A549 (cell line): ENCODE measurements at regions not wholly inside any gene's neighbourhood (a gene's known extent, or its start where the extent isn't known, plus 50 kb on each side); places are given as distances from the start of the nearest gene placed in this dataset.

Experiments used
- ATAC-seq, 2 experiments: fragments of 200-7000 bp in 1 of 2; fragments of >200 bp in 1 of 2; cut with Nextera tagmentation in 1 of 2; cut with Tn5 transposase in 1 of 2; 3 replicates each; pipeline versions ENCODE4 v1.8.0 to v1.9.1; 2018 to 2020; ENCODE audit warnings: mild to moderate bottlenecking in 1 of 2, moderate library complexity in 1 of 2
- CTCF ChIA-PET: fragments of 300-600 bp; sonication (Branson Sonifier 250); formaldehyde crosslinking; extraction: SDS; loops from one replicate; lab custom pipeline; 2021; ENCODE audit warnings: antibody characterized with exemption, inconsistent platforms; lab: Yijun Ruan, JAX
- POLR2A ChIA-PET: fragments of 350-600 bp; formaldehyde crosslinking; extraction: SDS; loops from one replicate; lab custom pipeline; 2021; ENCODE audit warnings: antibody characterized with exemption, inconsistent platforms; lab: Yijun Ruan, JAX
- DNase-seq, 2 experiments: peaks; one replicate each; pipeline versions ENCODE4 v3.0.0 to v3.0.0-alpha.2; 2011 to 2016; ENCODE audit warnings: low read depth in 1 of 2, low spot score in 1 of 2
- FAIRE-seq: peaks from 2 replicates; lab custom pipeline; 2011; peaks lifted over from hg19 to GRCh38; lab: Jason Lieb, UNC
- H3K27ac ChIP-seq, 2 experiments: fragments of >200 bp; sonication (Bioruptor Twin); formaldehyde crosslinking; 3 replicates each; pipeline ENCODE4 v1.5.1; 2016 to 2017
- H3K4me1 ChIP-seq: fragments of >200 bp; sonication (Bioruptor Twin); formaldehyde crosslinking; 3 replicates; pipeline ENCODE4 v1.6.1; 2016
- H3K4me2 ChIP-seq: fragments of >200 bp; sonication (Bioruptor Twin); formaldehyde crosslinking; 3 replicates; pipeline ENCODE4 v1.6.1; 2016
- H3K4me3 ChIP-seq: fragments of >200 bp; sonication (Bioruptor Twin); formaldehyde crosslinking; 3 replicates; pipeline ENCODE4 v1.5.1; 2016
- H3K9me3 ChIP-seq: fragments of >200 bp; sonication (Bioruptor Twin); formaldehyde crosslinking; 3 replicates; pipeline ENCODE4 v1.6.1; 2016
- BHLHE40 ChIP-seq: IDR thresholded peaks from 2 replicates; pipeline ENCODE4 v1.6.1; 2012; ENCODE audit warnings: low read depth, low read length, inconsistent platforms
- CHD2 ChIP-seq: fragments of 150-350 bp; IDR thresholded peaks from 2 replicates; pipeline ENCODE4 v1.6.1; 2014; ENCODE audit warnings: low read length; ENCODE audit not compliant: partially characterized antibody
- FOSL2 ChIP-seq, 2 experiments: fragments of 450-650 bp in 1 of 2; fragments of >200 bp in 1 of 2; sonication (Bioruptor Twin) in 1 of 2; formaldehyde crosslinking; IDR thresholded peaks; 2 replicates each; pipeline versions ENCODE4 v1.5.0 to v1.6.1; 2016 to 2020; ENCODE audit warnings: mild to moderate bottlenecking in 1 of 2, moderate library complexity in 1 of 2
- FOXS1 ChIP-seq: fragments of 250-450 bp; sonication (Bioruptor Pico); IDR thresholded peaks from 2 replicates; pipeline ENCODE4 v1.5.0; 2020; ENCODE audit warnings: mild to moderate bottlenecking, moderate library complexity
- HEYL ChIP-seq: fragments of 250-450 bp; sonication (Bioruptor Pico); IDR thresholded peaks from 2 replicates; pipeline ENCODE4 v1.8.0; 2021; ENCODE audit warnings: mild to moderate bottlenecking, moderate library complexity
- HOXA7 ChIP-seq: fragments of 250-450 bp; sonication (Bioruptor Pico); IDR thresholded peaks from 2 replicates; pipeline ENCODE4 v1.5.0; 2020; ENCODE audit warnings: mild to moderate bottlenecking, moderate library complexity
- JUNB ChIP-seq: fragments of >200 bp; sonication (Bioruptor Twin); formaldehyde crosslinking; IDR thresholded peaks from 2 replicates; pipeline ENCODE4 v1.6.1; 2016
- KDM5A ChIP-seq: fragments of 200-600 bp; sonication (generic); IDR thresholded peaks from 2 replicates; pipeline ENCODE4 v1.6.1; 2016; ENCODE audit warnings: antibody characterized with exemption, mild to moderate bottlenecking
- NPAS2 ChIP-seq: fragments of 250-450 bp; sonication (Bioruptor Pico); IDR thresholded peaks from 2 replicates; pipeline ENCODE4 v1.8.0; 2022; ENCODE audit warnings: mild to moderate bottlenecking, moderate library complexity, borderline replicate concordance
- POLR2A ChIP-seq: IDR thresholded peaks from 2 replicates; pipeline ENCODE4 v1.6.1; 2012; ENCODE audit warnings: mild to moderate bottlenecking, low read length
- POLR2AphosphoS2 ChIP-seq: conservative IDR thresholded peaks from 2 replicates; pipeline ENCODE4 v1.6.1; 2012; ENCODE audit warnings: low read length, improper control_type of control experiment, inconsistent platforms
- RAD21 ChIP-seq, 2 experiments: fragments of >200 bp in 1 of 2; sonication (Bioruptor Twin) in 1 of 2; formaldehyde crosslinking in 1 of 2; IDR thresholded peaks in 1 of 2; conservative IDR thresholded peaks in 1 of 2; 2 replicates in 1 of 2; 3 replicates in 1 of 2; pipeline ENCODE4 v1.6.1; 2012 to 2018; ENCODE audit warnings: inconsistent platforms in 1 of 2
- RARB ChIP-seq: fragments of 250-450 bp; sonication (Bioruptor Pico); IDR thresholded peaks from 2 replicates; pipeline ENCODE4 v1.8.0; 2021; ENCODE audit warnings: mild to moderate bottlenecking, moderate library complexity
- RFX5 ChIP-seq: fragments of 450-650 bp; IDR thresholded peaks from 2 replicates; pipeline ENCODE4 v1.7.1; 2014; ENCODE audit warnings: antibody characterized with exemption, mild to moderate bottlenecking, moderate library complexity
- RNF2 ChIP-seq: fragments of 200-600 bp; sonication (generic); IDR thresholded peaks from 2 replicates; pipeline ENCODE4 v1.6.1; 2016; ENCODE audit warnings: low read depth, mild to moderate bottlenecking, antibody characterized with exemption, moderate library complexity, borderline replicate concordance
- SREBF2 ChIP-seq: fragments of 450-650 bp; IDR thresholded peaks from 2 replicates; pipeline ENCODE4 v1.6.1; 2014; ENCODE audit warnings: mild to moderate bottlenecking, moderate library complexity
- ZFP36 ChIP-seq: fragments of 450-650 bp; IDR thresholded peaks from 2 replicates; pipeline ENCODE4 v1.6.1; 2014; ENCODE audit warnings: borderline replicate concordance; ENCODE audit not compliant: partially characterized antibody
- ZNF302 ChIP-seq: fragments of 250-450 bp; sonication (Bioruptor Pico); IDR thresholded peaks from 2 replicates; pipeline ENCODE4 v1.9.0; 2021; ENCODE audit warnings: inconsistent platforms, mild to moderate bottlenecking, moderate library complexity
- ZSCAN20 ChIP-seq: fragments of 250-450 bp; sonication (Bioruptor Pico); IDR thresholded peaks from 2 replicates; pipeline ENCODE4 v1.8.0; 2022; ENCODE audit warnings: mild to moderate bottlenecking, moderate library complexity
- WGBS: methylation state at CpG from one replicate; pipeline ENCODE4 v1.1.6; 2017; ENCODE audit errors: missing lambda C conversion rate; 5-methylcytosine and 5-hydroxymethylcytosine counted together
- TF ChIP-seq, protein P1 (sequence below): fragments of 450-650 bp; IDR thresholded peaks from 2 replicates; pipeline ENCODE4 v1.6.1; 2014; ENCODE audit warnings: antibody characterized with exemption
- TF ChIP-seq, protein P2 (sequence below): IDR thresholded peaks from 2 replicates; pipeline ENCODE4 v1.6.1; 2012
- TF ChIP-seq, protein P3 (sequence below): IDR thresholded peaks from 2 replicates; pipeline ENCODE4 v1.6.1; 2012
- TF ChIP-seq, protein P4 (sequence below): fragments of 250-450 bp; sonication (Bioruptor Pico); IDR thresholded peaks from 2 replicates; pipeline ENCODE4 v1.5.0; 2020; ENCODE audit warnings: low read depth, mild to moderate bottlenecking, moderate library complexity
- TF ChIP-seq, protein P5 (sequence below): fragments of 200-600 bp; sonication (generic); IDR thresholded peaks from 2 replicates; pipeline ENCODE4 v1.6.1; 2016; ENCODE audit warnings: antibody characterized with exemption, mild to moderate bottlenecking, moderate library complexity
- TF ChIP-seq, protein P6 (sequence below): fragments of >200 bp; sonication (Bioruptor Twin); formaldehyde crosslinking; IDR thresholded peaks from 3 replicates; pipeline ENCODE4 v1.5.1; 2016

DNA sequence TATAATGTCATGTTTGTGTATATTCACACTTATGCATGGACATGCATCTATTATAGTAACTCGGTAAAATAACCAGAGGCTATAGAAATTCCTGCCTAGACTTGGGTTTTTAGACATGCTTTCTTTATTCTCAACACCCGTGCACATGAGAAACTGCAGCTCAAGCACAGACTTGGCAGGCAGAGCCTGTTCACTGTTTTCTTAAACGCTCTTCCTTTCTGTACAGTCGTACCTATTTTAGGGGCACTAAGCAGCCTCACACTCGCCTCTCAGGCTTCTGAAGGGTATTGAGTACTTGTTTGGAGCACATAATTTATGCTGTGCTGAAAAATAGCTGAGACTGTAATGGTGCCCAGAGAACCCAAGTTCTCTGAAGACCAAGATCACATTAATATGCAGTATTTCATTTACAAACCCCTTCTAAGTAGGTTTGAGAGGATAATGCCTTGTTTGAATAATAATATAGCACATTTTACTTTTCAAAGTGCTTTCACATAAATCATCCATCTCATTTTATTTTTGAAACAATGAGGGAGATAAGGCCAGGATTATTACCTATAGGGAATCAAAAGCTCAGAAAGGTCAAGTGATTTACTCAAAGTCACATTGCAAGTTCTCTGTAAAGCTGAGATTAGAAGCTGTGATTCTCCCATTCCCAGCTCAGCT is 429.9 kb downstream of the SPRY2 start:
- ATAC-seq (no peak), FAIRE-seq (no peak), DNase-seq (no peak)
- no peak overlapping the region for H3K4me2 ChIP-seq
- CTCF ChIA-PET = no interaction called here
- POLR2A ChIA-PET = no interaction called here
- no peaks in the 10 kb centered on the region for H3K9me3 ChIP-seq
- H3K4me3 ChIP-seq = no peak overlapping the region
- WGBS = 72% methylated on average over 5 of the region's 5 CpGs
- no peak overlapping the region for H3K27ac ChIP-seq
- H3K4me1 ChIP-seq = no peaks in the 10 kb centered on the region
- no peak for TF ChIP-seq HEYL (CRISPR knock-in tag)
- no peak for TF ChIP-seq KDM5A
- TF ChIP-seq FOXS1 (CRISPR knock-in tag) = no peak
- no peak for TF ChIP-seq JUNB

DNA sequence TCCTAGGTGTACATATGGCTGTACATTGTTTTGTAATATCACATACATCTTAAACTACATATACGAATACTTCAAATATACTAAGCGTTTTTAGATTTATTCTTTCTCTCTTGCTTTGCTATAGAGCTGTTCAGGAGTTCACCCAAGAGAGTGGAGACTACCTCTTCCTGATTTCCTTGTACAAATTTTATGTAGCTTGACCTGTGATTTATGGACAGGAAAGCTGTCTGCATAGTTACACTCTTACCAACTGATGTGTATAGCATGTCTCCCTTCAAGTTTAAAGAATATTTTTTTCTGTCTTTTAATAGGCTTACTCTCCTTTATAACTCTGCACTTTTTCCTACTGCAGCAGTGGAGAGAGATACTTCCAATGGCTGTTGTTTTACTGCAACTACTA is 428.7 kb downstream of the NDFIP2 start:
- no peaks in the 10 kb centered on the region for H3K4me1 ChIP-seq
- FAIRE-seq = no peak
- H3K4me2 ChIP-seq = no peak overlapping the region
- no peak overlapping the region for H3K4me3 ChIP-seq
- 72% methylated on average over 2 of the region's 2 CpGs for WGBS
- DNase-seq = no peak
- no peak overlapping the region for H3K27ac ChIP-seq
- ATAC-seq = no peak
- ChIA-PET CTCF (no interaction called here), POLR2A (no interaction called here)
- no peaks in the 10 kb centered on the region for H3K9me3 ChIP-seq
- TF ChIP-seq POLR2A = no peak
- TF ChIP-seq, protein P1, sequence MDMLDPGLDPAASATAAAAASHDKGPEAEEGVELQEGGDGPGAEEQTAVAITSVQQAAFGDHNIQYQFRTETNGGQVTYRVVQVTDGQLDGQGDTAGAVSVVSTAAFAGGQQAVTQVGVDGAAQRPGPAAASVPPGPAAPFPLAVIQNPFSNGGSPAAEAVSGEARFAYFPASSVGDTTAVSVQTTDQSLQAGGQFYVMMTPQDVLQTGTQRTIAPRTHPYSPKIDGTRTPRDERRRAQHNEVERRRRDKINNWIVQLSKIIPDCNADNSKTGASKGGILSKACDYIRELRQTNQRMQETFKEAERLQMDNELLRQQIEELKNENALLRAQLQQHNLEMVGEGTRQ = no peak
- TF ChIP-seq ZSCAN20 (CRISPR knock-in tag) = no peak
- TF ChIP-seq RFX5 = no peak
- TF ChIP-seq, protein P2, sequence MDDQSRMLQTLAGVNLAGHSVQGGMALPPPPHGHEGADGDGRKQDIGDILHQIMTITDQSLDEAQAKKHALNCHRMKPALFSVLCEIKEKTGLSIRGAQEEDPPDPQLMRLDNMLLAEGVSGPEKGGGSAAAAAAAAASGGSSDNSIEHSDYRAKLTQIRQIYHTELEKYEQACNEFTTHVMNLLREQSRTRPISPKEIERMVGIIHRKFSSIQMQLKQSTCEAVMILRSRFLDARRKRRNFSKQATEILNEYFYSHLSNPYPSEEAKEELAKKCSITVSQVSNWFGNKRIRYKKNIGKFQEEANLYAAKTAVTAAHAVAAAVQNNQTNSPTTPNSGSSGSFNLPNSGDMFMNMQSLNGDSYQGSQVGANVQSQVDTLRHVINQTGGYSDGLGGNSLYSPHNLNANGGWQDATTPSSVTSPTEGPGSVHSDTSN = no peak
- no peak for TF ChIP-seq BHLHE40
- no peak for TF ChIP-seq FOSL2 (IDR thresholded peaks at IDR 0.05)
- no peak for TF ChIP-seq FOSL2 (CRISPR knock-in tag; IDR thresholded peaks at IDR 0.05)
- TF ChIP-seq SREBF2 = no peak
- TF ChIP-seq CHD2 = no peak
- TF ChIP-seq FOXS1 (CRISPR knock-in tag) = no peak
- TF ChIP-seq RNF2 = no peak
- TF ChIP-seq, protein P3, sequence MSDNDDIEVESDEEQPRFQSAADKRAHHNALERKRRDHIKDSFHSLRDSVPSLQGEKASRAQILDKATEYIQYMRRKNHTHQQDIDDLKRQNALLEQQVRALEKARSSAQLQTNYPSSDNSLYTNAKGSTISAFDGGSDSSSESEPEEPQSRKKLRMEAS = no peak
- TF ChIP-seq, protein P4, sequence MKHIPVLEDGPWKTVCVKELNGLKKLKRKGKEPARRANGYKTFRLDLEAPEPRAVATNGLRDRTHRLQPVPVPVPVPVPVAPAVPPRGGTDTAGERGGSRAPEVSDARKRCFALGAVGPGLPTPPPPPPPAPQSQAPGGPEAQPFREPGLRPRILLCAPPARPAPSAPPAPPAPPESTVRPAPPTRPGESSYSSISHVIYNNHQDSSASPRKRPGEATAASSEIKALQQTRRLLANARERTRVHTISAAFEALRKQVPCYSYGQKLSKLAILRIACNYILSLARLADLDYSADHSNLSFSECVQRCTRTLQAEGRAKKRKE (CRISPR knock-in tag) = no peak
- no peak for TF ChIP-seq ZFP36
- TF ChIP-seq RARB (CRISPR knock-in tag) = no peak

DNA sequence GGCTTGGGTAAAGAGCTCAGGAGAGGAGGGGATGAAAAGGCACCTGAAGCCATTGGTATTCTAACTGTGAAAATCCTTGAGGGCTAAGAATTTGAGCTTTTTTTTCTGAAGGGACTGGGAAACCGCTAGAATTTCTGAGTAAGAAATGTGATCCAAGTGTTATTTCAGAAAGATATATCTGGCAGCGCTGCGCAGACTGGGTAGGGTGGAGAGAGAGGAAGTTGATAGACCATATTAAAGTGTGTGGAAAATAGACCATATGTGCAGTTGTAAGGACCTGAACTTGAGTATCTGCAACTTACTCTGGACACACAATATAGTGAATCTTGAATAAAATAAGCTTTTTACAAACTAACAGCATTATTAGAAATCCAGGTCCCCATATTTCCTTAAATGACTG is 427.4 kb downstream of the NDFIP2 start:
- FAIRE-seq = no peak
- CTCF ChIA-PET = interaction anchor here (0.7 kb wide), 1 partner anchor 26 kb away, joined by 3 read pairs; no protein-coding TSS in a partner anchor
- H3K4me1 ChIP-seq = no peaks in the 10 kb centered on the region
- H3K4me3 ChIP-seq = no peak overlapping the region
- no peaks in the 10 kb centered on the region for H3K9me3 ChIP-seq
- POLR2A ChIA-PET = no interaction called here
- no peak for ATAC-seq
- no peak overlapping the region for H3K4me2 ChIP-seq
- no peak for DNase-seq
- 81% methylated on average over 3 of the region's 3 CpGs for WGBS
- H3K27ac ChIP-seq = no peak overlapping the region
- TF ChIP-seq HOXA7 (CRISPR knock-in tag) (no peak), CHD2 (no peak), RAD21 (conservative IDR thresholded peaks at IDR 0.05 in 1 of 2, IDR thresholded peaks at IDR 0.05 in 1 of 2) (no peak), KDM5A (no peak), FOSL2 (IDR thresholded peaks at IDR 0.05) (no peak), FOSL2 (CRISPR knock-in tag; IDR thresholded peaks at IDR 0.05) (no peak), POLR2AphosphoS2 (no peak), ZNF302 (CRISPR knock-in tag) (no peak), NPAS2 (CRISPR knock-in tag) (no peak)
- TF ChIP-seq, protein P5, sequence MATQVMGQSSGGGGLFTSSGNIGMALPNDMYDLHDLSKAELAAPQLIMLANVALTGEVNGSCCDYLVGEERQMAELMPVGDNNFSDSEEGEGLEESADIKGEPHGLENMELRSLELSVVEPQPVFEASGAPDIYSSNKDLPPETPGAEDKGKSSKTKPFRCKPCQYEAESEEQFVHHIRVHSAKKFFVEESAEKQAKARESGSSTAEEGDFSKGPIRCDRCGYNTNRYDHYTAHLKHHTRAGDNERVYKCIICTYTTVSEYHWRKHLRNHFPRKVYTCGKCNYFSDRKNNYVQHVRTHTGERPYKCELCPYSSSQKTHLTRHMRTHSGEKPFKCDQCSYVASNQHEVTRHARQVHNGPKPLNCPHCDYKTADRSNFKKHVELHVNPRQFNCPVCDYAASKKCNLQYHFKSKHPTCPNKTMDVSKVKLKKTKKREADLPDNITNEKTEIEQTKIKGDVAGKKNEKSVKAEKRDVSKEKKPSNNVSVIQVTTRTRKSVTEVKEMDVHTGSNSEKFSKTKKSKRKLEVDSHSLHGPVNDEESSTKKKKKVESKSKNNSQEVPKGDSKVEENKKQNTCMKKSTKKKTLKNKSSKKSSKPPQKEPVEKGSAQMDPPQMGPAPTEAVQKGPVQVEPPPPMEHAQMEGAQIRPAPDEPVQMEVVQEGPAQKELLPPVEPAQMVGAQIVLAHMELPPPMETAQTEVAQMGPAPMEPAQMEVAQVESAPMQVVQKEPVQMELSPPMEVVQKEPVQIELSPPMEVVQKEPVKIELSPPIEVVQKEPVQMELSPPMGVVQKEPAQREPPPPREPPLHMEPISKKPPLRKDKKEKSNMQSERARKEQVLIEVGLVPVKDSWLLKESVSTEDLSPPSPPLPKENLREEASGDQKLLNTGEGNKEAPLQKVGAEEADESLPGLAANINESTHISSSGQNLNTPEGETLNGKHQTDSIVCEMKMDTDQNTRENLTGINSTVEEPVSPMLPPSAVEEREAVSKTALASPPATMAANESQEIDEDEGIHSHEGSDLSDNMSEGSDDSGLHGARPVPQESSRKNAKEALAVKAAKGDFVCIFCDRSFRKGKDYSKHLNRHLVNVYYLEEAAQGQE = no peak
- TF ChIP-seq, protein P3 = no peak
- TF ChIP-seq, protein P6, sequence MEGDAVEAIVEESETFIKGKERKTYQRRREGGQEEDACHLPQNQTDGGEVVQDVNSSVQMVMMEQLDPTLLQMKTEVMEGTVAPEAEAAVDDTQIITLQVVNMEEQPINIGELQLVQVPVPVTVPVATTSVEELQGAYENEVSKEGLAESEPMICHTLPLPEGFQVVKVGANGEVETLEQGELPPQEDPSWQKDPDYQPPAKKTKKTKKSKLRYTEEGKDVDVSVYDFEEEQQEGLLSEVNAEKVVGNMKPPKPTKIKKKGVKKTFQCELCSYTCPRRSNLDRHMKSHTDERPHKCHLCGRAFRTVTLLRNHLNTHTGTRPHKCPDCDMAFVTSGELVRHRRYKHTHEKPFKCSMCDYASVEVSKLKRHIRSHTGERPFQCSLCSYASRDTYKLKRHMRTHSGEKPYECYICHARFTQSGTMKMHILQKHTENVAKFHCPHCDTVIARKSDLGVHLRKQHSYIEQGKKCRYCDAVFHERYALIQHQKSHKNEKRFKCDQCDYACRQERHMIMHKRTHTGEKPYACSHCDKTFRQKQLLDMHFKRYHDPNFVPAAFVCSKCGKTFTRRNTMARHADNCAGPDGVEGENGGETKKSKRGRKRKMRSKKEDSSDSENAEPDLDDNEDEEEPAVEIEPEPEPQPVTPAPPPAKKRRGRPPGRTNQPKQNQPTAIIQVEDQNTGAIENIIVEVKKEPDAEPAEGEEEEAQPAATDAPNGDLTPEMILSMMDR = no peak
